ENCODE measurements at regions not wholly inside any gene's neighbourhood (a gene's known extent, or its start where the extent isn't known, plus 50 kb on each side); places are given as distances from the start of the nearest gene placed in this dataset.

DNA sequence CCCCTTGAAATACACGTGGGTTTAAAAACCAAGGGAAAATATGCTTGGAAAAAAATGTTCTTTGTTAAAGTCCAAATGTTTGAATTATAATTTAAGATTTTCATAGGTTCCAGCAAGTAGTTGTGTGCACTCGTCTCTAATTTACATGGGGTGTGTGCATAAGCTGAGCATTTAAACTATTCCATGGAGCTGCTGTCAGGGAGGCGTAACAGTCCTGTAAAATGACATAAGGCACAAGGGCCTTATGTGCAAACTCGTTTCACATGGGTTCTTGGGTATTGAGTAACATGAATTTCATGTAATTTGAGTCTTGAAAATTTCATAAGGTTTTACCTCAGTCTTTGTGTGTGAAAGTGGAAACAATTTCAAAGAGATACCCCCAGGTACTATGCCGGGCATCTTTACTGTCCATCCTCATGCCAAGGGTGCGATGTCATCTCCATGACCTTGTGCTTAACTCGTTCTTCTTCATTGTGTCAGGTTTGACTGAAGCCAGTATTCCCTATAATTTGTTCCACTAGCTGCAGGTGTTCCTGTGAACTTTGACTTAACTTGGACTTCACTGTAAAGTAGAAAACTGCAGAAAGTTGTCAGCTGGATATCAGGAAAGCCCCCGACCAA is 359.3 kb downstream of the SH3GL2 start:
- POLR2A ChIA-PET, result no interaction called here
- Mint-ChIP-seq H3K27ac (no peak overlapping the region), H3K4me1 (no peaks in the 10 kb centered on the region), H3K27me3 (no peaks in the 10 kb centered on the region), H3K36me3 (ENCODE audit: low read depth) (no peaks in the 10 kb centered on the region), H3K4me3 (no peak overlapping the region), H3K9me3 (ENCODE audit: low read depth) (peaks cover 2% of the 10 kb centered on the region)
- intact Hi-C loops (cut with DNase I, micrococcal nuclease), result no loop called here
- no peak for DNase-seq
- CTCF ChIA-PET, result no interaction called here
- no peak for ATAC-seq

DNA sequence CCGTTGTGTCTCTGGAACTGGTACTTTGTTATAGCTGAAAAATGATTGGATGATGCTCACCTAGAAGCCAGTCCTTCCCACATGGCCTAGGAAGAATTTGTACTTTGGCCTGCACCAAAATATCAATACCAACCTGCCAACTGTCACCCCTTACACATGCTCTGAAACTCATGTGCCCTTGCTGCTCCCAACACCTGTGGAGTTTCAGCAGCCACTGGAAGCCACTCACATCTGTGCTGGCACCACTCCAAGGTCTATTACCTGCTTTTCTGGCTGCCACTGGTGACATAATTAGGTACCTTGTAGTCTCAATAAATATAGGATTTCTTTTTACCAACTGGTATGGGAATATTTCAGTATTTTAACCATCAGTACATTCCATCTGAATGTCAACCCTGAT is 363.6 kb downstream of the SH3GL2 start:
- Mint-ChIP-seq H3K27ac (no peak overlapping the region), H3K27me3 (no peaks in the 10 kb centered on the region), H3K9me3 (ENCODE audit: low read depth) (peaks cover 2% of the 10 kb centered on the region), H3K4me1 (no peaks in the 10 kb centered on the region), H3K36me3 (ENCODE audit: low read depth) (no peaks in the 10 kb centered on the region), H3K4me3 (no peak overlapping the region)
- intact Hi-C loops (cut with DNase I, micrococcal nuclease), result no loop called here
- no peak for DNase-seq
- CTCF ChIA-PET, result interaction anchor here (1.0 kb wide), 1 partner anchor 8 kb away, joined by 3 read pairs; no protein-coding TSS in a partner anchor
- no peak for ATAC-seq
- POLR2A ChIA-PET, result no interaction called here

DNA sequence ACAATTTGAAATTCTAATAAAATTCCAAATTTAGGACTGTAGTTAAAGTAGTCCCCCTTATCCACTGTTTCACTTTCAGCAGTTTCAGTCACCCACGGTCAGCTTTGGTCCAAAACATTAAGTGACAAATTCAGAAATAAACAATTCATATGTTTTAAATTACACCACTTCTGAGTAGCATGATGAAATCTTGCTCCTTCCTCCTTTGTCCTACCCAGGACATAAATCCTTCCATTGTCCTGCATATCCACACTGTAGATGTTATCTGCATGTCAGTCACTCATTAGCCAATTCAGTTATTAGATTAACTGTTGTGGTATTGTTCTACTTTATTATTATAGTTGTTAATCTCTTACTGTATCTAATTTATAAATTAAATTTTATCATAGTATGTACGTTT is 376.5 kb downstream of the SH3GL2 start:
- Mint-ChIP-seq H3K4me1 (no peaks in the 10 kb centered on the region), H3K36me3 (ENCODE audit: low read depth) (no peaks in the 10 kb centered on the region), H3K27ac (no peak overlapping the region), H3K27me3 (no peaks in the 10 kb centered on the region), H3K4me3 (no peak overlapping the region), H3K9me3 (ENCODE audit: low read depth) (no peaks in the 10 kb centered on the region)
- DNase-seq (no peak), ATAC-seq (no peak)
- intact Hi-C loops (cut with DNase I, micrococcal nuclease), result no loop called here
- POLR2A ChIA-PET, result no interaction called here
- CTCF ChIA-PET, result no interaction called here

DNA sequence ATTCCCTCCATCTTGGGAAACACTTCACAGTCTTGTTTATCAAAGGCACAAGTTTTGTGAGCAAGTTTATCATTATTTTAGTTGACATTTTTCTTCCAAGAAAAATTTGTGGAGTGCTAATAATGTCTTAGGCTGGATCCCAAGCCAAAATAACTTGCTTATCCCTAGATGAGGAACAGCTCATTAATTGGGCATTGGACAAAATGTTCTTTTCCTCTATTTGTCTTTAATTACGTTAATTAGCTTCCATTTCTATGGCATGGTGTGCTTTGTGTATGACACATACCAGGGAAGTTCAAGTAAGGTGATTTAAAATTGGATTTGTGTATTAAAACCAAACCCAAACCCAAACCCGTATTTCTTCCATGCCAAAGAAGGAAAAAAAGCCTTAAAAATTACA is 379.5 kb downstream of the SH3GL2 start:
- H3K4me3 Mint-ChIP-seq, result no peak overlapping the region
- H3K4me1 Mint-ChIP-seq, result no peaks in the 10 kb centered on the region
- H3K36me3 Mint-ChIP-seq (ENCODE audit: low read depth), result no peaks in the 10 kb centered on the region
- CTCF ChIA-PET, result no interaction called here
- H3K27me3 Mint-ChIP-seq, result no peaks in the 10 kb centered on the region
- H3K9me3 Mint-ChIP-seq (ENCODE audit: low read depth), result no peaks in the 10 kb centered on the region
- no peak for ATAC-seq
- intact Hi-C loops (cut with DNase I, micrococcal nuclease), result no loop called here
- H3K27ac Mint-ChIP-seq, result no peak overlapping the region
- no peak for DNase-seq
- POLR2A ChIA-PET, result no interaction called here

DNA sequence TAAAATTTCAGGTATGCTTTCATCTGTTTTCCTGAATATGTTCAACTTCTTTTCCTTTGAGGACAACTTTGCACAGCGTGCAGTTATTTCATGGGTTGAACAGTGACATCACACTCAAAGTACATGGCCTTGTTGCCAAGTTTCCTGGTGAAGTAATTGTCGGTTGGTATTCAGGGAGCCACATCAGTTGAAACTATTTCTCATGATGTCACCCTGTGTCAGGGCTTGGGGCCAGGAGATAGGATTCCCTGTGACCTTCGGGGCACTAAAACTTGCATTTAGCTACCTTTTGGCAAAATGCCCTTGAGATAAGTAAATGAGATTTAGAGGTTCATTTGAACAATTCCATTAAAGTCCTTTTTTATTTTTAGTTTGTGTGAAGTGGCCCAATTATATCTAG is 383.9 kb downstream of the SH3GL2 start:
- Mint-ChIP-seq H3K27me3 (no peaks in the 10 kb centered on the region), H3K27ac (no peak overlapping the region), H3K9me3 (ENCODE audit: low read depth) (no peaks in the 10 kb centered on the region), H3K4me3 (no peak overlapping the region), H3K36me3 (ENCODE audit: low read depth) (no peaks in the 10 kb centered on the region), H3K4me1 (no peaks in the 10 kb centered on the region)
- ATAC-seq (no peak), DNase-seq (no peak)
- ChIA-PET CTCF (no interaction called here), POLR2A (no interaction called here)
- intact Hi-C loops (cut with DNase I, micrococcal nuclease), result no loop called here

DNA sequence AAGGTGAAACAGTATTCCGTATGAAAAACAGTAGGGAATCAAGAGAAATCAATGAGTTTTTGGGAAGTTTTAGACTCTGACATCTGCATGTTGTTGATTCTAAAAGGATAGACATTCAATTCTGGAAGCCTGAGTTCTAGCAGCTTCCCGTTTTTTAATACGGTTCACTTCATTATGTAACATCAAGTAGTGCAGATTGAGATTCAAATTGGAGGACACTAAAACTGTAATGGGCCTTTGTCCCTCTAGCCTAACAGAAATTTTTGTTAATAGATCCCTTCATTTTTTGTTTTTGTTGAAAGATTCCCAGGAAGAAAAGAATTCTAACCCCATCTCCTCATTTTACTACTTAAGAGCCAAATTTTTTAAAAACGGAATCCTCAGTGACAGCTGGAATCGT is 384.6 kb downstream of the SH3GL2 start:
- CTCF ChIA-PET, result no interaction called here
- no peak for DNase-seq
- H3K36me3 Mint-ChIP-seq (ENCODE audit: low read depth), result no peaks in the 10 kb centered on the region
- H3K27me3 Mint-ChIP-seq, result no peaks in the 10 kb centered on the region
- H3K4me3 Mint-ChIP-seq, result no peak overlapping the region
- POLR2A ChIA-PET, result no interaction called here
- intact Hi-C loops (cut with DNase I, micrococcal nuclease), result no loop called here
- no peaks in the 10 kb centered on the region for H3K4me1 Mint-ChIP-seq
- no peak overlapping the region for H3K27ac Mint-ChIP-seq
- no peak for ATAC-seq
- no peaks in the 10 kb centered on the region for H3K9me3 Mint-ChIP-seq (ENCODE audit: low read depth)

DNA sequence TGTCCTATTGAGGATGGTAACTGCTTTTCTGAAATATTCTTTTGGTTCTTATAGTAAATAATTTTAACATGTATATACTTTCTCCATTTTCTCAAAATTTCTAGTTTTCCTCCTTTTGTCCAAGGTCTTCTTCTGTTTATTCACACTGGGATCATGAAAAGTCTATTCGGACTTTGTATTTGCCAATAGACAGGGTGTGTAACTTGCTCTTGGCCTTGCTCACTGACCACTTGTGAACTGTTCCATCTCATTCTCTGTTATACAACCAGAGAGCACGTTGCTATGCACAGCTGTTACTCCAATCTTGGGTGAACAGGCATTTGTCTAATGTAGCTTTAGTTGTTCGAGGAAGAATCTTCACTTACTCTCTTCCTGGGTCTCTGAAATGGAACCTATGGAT is 388.9 kb downstream of the SH3GL2 start:
- CTCF ChIA-PET, result no interaction called here
- ATAC-seq (no peak), DNase-seq (no peak)
- Mint-ChIP-seq H3K27ac (no peak overlapping the region), H3K9me3 (ENCODE audit: low read depth) (peaks cover 3% of the 10 kb centered on the region), H3K4me3 (no peak overlapping the region), H3K36me3 (ENCODE audit: low read depth) (no peaks in the 10 kb centered on the region), H3K27me3 (no peaks in the 10 kb centered on the region), H3K4me1 (no peaks in the 10 kb centered on the region)
- intact Hi-C loops (cut with DNase I, micrococcal nuclease), result no loop called here
- POLR2A ChIA-PET, result no interaction called here

DNA sequence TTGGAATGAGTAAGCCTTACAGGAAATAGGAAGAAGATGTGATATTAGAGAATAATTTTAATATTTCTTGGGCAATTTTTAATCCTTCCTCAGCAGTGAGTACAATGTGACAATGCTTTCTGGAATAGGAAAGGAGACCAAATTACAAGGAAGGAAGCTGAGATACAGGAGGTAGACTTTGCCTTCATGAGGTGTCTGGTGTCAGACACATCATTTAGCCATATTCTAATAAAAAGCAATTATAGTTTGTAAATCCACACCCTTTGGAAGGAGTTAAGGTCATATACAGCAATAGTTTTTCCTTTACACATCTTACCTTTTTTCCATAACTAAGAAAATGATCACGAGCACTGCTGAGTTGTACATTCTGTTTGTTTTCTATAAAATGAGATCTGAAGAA is 390.4 kb downstream of the SH3GL2 start:
- CTCF ChIA-PET, result no interaction called here

DNA sequence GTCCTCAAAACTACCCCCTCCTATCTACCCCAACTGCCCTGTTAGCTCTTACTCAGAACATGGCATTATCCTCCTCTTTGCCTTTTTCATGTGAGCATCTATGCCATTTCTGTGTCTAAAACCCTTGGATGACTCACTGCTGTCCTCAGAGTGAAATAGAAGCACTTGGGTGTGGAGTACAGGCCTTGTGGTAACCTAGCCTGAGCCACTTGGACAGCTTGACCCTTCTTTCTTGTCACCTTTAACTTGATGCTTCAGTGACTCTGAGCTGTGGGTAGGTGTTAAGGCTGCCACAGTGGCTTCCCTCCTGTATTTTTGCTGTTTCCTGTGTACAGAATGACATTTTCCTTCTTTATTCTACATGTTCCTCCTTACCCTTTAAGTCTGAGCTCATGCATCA is 391.4 kb downstream of the SH3GL2 start:
- CTCF ChIA-PET, result no interaction called here
- POLR2A ChIA-PET, result no interaction called here
- Mint-ChIP-seq H3K27me3 (no peaks in the 10 kb centered on the region), H3K4me1 (no peaks in the 10 kb centered on the region), H3K4me3 (no peak overlapping the region), H3K36me3 (ENCODE audit: low read depth) (no peaks in the 10 kb centered on the region), H3K9me3 (ENCODE audit: low read depth) (peaks cover 7% of the 10 kb centered on the region), H3K27ac (no peak overlapping the region)
- DNase-seq, result no peak
- ATAC-seq, result no peak
- intact Hi-C loops (cut with DNase I, micrococcal nuclease), result no loop called here

More for the DNA sequence above, 390.4 kb downstream of the SH3GL2 start:
- intact Hi-C loops (cut with DNase I, micrococcal nuclease), result no loop called here
- POLR2A ChIA-PET, result no interaction called here
- H3K27me3 Mint-ChIP-seq, result no peaks in the 10 kb centered on the region
- H3K9me3 Mint-ChIP-seq (ENCODE audit: low read depth), result peaks cover 3% of the 10 kb centered on the region
- ATAC-seq (no peak), DNase-seq (no peak)
- H3K4me3 Mint-ChIP-seq, result no peak overlapping the region
- H3K27ac Mint-ChIP-seq, result no peak overlapping the region
- no peaks in the 10 kb centered on the region for H3K36me3 Mint-ChIP-seq (ENCODE audit: low read depth)
- H3K4me1 Mint-ChIP-seq, result no peaks in the 10 kb centered on the region

DNA sequence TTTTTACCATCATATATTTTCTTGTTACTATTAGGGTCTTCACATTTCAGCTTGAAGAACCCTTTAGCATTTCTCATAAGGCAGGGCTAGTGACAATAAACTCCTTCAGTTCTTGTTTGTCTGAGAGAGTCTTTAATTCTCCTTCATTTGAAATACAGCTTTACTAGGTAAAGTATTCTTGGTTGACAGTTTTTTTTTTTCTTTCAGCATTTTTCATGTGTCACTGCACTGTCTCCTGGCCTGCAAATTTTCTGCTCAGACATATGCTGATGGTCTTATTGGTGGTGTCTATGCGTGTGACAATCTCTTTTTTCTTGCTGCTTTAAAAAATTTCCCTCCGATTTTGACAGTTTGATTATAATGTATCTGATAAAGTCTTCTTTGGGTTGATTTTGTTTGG is 399.9 kb downstream of the SH3GL2 start:
- H3K27me3 Mint-ChIP-seq, result no peaks in the 10 kb centered on the region
- H3K27ac Mint-ChIP-seq, result no peak overlapping the region
- ChIA-PET CTCF (no interaction called here), POLR2A (interaction anchor here (0.6 kb wide), 1 partner anchor 753 kb away, joined by 6 read pairs; no protein-coding TSS in a partner anchor)
- H3K4me3 Mint-ChIP-seq, result no peak overlapping the region
- no peaks in the 10 kb centered on the region for H3K4me1 Mint-ChIP-seq
- H3K9me3 Mint-ChIP-seq (ENCODE audit: low read depth), result peaks cover 27% of the 10 kb centered on the region
- intact Hi-C loops (cut with DNase I, micrococcal nuclease), result no loop called here
- H3K36me3 Mint-ChIP-seq (ENCODE audit: low read depth), result no peaks in the 10 kb centered on the region
- DNase-seq, result no peak
- ATAC-seq, result no peak

DNA sequence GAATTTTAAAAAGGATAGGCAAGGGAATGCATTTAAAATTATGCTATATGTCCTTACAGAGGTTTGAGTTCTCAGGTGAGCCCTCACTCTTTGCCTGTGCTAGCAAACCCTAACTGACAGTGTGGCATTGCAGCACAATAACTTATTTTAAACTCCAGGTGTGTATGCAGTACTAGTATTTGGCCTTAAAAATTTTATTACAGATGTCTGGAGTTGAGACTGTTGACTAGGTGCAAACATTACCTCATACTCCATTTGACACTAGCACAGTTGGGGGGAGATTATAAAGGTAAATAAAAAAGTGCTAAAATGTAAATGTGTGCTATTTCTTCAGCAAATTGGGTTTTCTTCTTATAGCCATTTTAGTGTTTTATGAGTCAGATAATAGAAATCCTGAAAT is 407.7 kb downstream of the SH3GL2 start:
- POLR2A ChIA-PET, result no interaction called here
- H3K27me3 Mint-ChIP-seq, result no peaks in the 10 kb centered on the region
- H3K9me3 Mint-ChIP-seq (ENCODE audit: low read depth), result peaks cover 2% of the 10 kb centered on the region
- CTCF ChIA-PET, result no interaction called here
- no peaks in the 10 kb centered on the region for H3K36me3 Mint-ChIP-seq (ENCODE audit: low read depth)
- ATAC-seq (no peak), DNase-seq (no peak)
- H3K27ac Mint-ChIP-seq, result no peak overlapping the region
- no peak overlapping the region for H3K4me3 Mint-ChIP-seq
- no peaks in the 10 kb centered on the region for H3K4me1 Mint-ChIP-seq
- intact Hi-C loops (cut with DNase I, micrococcal nuclease), result no loop called here

DNA sequence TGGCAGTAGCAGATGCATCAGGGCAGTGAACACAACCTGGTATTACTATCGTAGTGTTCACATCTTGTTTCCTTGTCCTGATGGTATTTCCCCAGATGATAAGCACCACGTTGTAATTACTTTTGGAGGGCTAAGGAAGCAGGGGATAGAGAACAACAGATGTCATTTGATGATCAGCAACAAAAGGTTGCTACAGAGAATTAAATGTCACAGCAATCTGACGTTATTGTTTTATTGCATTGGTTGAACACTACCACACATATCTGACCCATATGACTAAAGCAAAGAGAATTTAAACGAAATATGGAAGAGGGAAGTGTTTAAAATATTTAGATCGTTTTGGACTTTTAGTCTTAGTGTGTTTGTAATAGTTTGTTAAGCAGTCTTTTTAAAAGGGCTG is 408.3 kb downstream of the SH3GL2 start:
- Mint-ChIP-seq H3K4me1 (no peaks in the 10 kb centered on the region), H3K9me3 (ENCODE audit: low read depth) (peaks cover 3% of the 10 kb centered on the region), H3K27ac (no peak overlapping the region), H3K4me3 (no peak overlapping the region), H3K27me3 (no peaks in the 10 kb centered on the region), H3K36me3 (ENCODE audit: low read depth) (no peaks in the 10 kb centered on the region)
- no peak for ATAC-seq
- no peak for DNase-seq
- POLR2A ChIA-PET, result no interaction called here
- intact Hi-C loops (cut with DNase I, micrococcal nuclease), result no loop called here
- CTCF ChIA-PET, result no interaction called here

DNA sequence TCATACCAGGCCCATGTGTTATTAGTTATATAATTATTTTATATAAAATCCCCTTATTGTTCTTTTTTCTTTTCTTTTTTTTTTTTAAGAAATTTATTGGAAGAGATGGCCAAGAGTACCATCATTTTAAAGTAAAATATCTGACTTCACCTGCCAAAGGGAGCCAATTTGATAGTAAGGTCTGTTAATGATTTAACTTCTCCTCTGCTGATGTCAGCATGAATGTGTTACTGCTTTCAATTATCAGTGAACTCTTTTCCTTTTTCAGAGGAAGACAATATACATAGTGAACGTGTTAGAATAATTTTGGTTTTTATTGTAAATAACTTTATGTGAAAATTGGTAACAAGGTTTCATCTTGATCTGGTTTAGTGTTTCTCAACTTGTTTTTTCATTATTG is 409.6 kb downstream of the SH3GL2 start:
- Mint-ChIP-seq H3K4me3 (no peak overlapping the region), H3K4me1 (no peaks in the 10 kb centered on the region), H3K9me3 (ENCODE audit: low read depth) (peaks cover 3% of the 10 kb centered on the region), H3K27me3 (no peaks in the 10 kb centered on the region), H3K27ac (no peak overlapping the region), H3K36me3 (ENCODE audit: low read depth) (no peaks in the 10 kb centered on the region)
- no peak for DNase-seq
- ChIA-PET POLR2A (no interaction called here), CTCF (interaction anchor here (1.0 kb wide), 1 partner anchor 16 kb away, joined by 3 read pairs; no protein-coding TSS in a partner anchor)
- no peak for ATAC-seq
- intact Hi-C loops (cut with DNase I, micrococcal nuclease), result no loop called here
